ENCODE measurements at regions not wholly inside any gene's neighbourhood (a gene's known extent, or its start where the extent isn't known, plus 50 kb on each side); places are given as distances from the start of the nearest gene placed in this dataset.

DNA sequence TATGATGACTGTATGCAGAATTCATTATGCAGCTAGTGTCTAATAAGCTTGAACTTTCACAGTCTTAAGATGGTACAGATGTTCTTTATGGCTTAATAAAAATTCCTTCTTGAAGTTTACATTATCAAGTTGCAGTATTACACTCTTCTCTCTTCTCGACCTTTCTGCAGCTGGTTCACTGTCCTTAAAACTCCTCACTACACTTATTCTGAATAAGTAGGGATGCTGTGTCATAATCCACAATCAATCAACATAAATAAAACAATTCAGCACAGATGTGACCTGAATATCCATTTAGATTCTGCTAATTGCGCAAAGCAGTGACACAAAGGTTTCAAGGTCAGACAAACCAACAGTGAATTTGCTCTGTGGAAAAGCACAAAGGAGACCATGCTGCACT lies 356.8 kb downstream of the SUCLG1 start:
- H3K4me1 ChIP-seq, result no peaks in the 10 kb centered on the region
- no peak overlapping the region for H3K4me3 ChIP-seq
- intact Hi-C loops (cut with DNase I), result no loop called here
- no peaks in the 10 kb centered on the region for H3K27me3 ChIP-seq
- DNase-seq (no peak), ATAC-seq (no peak)
- TF ChIP-seq POLR2A (IDR thresholded peaks at IDR 0.05), result no peak
- TF ChIP-seq, protein P1, sequence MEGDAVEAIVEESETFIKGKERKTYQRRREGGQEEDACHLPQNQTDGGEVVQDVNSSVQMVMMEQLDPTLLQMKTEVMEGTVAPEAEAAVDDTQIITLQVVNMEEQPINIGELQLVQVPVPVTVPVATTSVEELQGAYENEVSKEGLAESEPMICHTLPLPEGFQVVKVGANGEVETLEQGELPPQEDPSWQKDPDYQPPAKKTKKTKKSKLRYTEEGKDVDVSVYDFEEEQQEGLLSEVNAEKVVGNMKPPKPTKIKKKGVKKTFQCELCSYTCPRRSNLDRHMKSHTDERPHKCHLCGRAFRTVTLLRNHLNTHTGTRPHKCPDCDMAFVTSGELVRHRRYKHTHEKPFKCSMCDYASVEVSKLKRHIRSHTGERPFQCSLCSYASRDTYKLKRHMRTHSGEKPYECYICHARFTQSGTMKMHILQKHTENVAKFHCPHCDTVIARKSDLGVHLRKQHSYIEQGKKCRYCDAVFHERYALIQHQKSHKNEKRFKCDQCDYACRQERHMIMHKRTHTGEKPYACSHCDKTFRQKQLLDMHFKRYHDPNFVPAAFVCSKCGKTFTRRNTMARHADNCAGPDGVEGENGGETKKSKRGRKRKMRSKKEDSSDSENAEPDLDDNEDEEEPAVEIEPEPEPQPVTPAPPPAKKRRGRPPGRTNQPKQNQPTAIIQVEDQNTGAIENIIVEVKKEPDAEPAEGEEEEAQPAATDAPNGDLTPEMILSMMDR (IDR thresholded peaks at IDR 0.05), result no peak
- peaks cover 0 to 7% (median 0%) of the 10 kb centered on the region in 3 donors for H3K9me3 ChIP-seq
- WGBS, 2 donors, result 50 to 63% methylated on average over 2 of the region's 2 CpGs
- no peak overlapping the region for H3K27ac ChIP-seq
- no peaks in the 10 kb centered on the region for H3K36me3 ChIP-seq (replicated peaks in 1 of 2; ENCODE audit: insufficient read depth in 1 of 2, low read depth in 2 of 2)

DNA sequence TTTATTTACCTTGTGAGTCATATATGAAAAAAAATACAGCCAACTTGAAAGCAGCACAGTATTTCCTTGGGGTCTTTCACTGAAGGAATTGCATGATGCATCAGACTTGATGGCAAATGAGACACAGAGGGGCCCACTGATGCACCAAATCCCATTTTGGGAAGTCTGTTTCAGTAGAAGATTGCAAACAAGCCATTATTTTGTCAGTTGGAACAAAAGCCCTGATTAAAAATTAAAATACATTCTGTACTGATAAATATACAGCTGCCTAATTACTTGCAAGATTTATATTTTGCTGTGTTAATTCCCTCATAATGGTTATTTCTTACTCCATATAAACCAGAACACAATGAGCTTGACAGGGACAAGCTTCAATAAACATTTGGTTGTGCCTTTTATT lies 370.4 kb downstream of the SUCLG1 start:
- H3K9me3 ChIP-seq, result no peaks in the 10 kb centered on the region
- TF ChIP-seq, protein P1 (IDR thresholded peaks at IDR 0.05), result no peak
- no peak for TF ChIP-seq POLR2A (IDR thresholded peaks at IDR 0.05)
- no peak overlapping the region for H3K27ac ChIP-seq
- H3K36me3 ChIP-seq (replicated peaks in 1 of 2; ENCODE audit: insufficient read depth in 1 of 2, low read depth in 2 of 2), result no peaks in the 10 kb centered on the region
- ATAC-seq, result no peak
- intact Hi-C loops (cut with DNase I), result no loop called here
- DNase-seq, result no peak
- H3K4me3 ChIP-seq, result no peak overlapping the region
- no peaks in the 10 kb centered on the region for H3K4me1 ChIP-seq
- no peaks in the 10 kb centered on the region for H3K27me3 ChIP-seq

DNA sequence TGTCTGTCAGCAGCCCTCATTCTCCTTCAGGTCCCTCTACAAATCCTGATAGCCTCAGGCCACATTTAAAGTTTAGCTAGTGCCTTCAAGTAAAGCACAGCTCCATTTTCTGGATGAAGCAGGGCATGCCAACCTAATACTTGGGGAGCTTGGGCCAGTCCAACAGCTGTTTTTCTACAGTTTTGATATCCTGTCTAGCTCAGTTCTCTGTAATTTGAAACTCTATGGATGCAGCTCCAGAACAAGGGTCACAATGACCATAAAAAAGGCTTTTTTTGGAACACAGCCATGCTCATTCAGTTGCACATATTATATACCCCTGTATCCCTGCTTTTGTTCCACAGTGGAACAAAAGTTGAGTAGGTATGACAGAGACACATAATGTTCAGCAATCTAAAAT lies 373.5 kb downstream of the SUCLG1 start:
- Histone ChIP-seq H3K9me3 (no peaks in the 10 kb centered on the region), H3K27ac (no peak overlapping the region), H3K27me3 (no peaks in the 10 kb centered on the region), H3K4me3 (no peak overlapping the region), H3K4me1 (no peaks in the 10 kb centered on the region), H3K36me3 (replicated peaks in 1 of 2; ENCODE audit: insufficient read depth in 1 of 2, low read depth in 2 of 2) (no peaks in the 10 kb centered on the region)
- TF ChIP-seq POLR2A (IDR thresholded peaks at IDR 0.05), result no peak
- TF ChIP-seq, protein P1 (IDR thresholded peaks at IDR 0.05), result no peak
- no peak for ATAC-seq
- DNase-seq, result no peak
- intact Hi-C loops (cut with DNase I), result no loop called here

DNA sequence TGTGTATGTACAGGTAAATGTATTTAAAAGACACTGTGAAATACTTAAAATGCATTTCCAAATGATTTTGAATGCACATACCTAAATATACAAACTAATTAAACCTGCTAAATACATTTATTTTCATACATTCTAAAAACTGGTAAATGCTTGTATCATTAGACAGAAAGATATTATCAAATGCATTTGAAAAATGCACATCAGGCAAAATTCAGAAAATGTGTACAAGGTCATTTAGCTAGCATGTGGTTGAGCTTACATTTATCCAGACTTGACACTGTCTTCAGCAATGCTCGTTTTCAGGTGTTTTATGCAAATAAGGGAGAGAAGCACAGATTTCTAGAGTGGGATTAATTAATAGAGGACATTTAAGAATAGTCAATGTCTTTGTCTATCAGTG lies 374.2 kb downstream of the SUCLG1 start:
- ATAC-seq, result no peak
- TF ChIP-seq POLR2A (IDR thresholded peaks at IDR 0.05), result no peak
- H3K4me1 ChIP-seq, result no peaks in the 10 kb centered on the region
- H3K4me3 ChIP-seq, result no peak overlapping the region
- H3K27ac ChIP-seq, result no peak overlapping the region
- intact Hi-C loops (cut with DNase I), result no loop called here
- DNase-seq, result no peak
- H3K36me3 ChIP-seq (replicated peaks in 1 of 2; ENCODE audit: insufficient read depth in 1 of 2, low read depth in 2 of 2), result no peaks in the 10 kb centered on the region
- no peaks in the 10 kb centered on the region for H3K9me3 ChIP-seq
- 15 to 17% methylated on average over 1 of the region's 1 CpG for WGBS, 2 donors
- H3K27me3 ChIP-seq, result no peaks in the 10 kb centered on the region

DNA sequence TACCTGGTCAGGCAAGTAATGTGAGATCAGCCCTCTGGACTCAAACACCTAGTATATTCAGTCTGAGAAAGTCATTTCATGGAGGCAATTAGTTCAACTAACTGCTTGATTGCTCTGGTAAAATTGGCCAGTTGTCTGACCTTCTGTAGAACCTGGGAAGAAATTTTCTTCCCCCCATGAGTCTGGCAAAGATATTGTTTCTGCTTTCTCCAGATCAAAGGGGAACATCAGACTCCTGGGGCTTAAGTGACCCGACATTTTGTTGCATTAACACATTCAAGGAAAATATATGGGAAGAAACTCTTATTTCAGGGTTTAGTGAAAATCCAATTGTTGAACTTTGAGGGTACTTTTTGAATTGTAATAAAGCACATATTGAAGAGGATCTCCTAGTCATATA lies 375.1 kb downstream of the SUCLG1 start:
- DNase-seq (no peak), ATAC-seq (no peak)
- no peaks in the 10 kb centered on the region for H3K36me3 ChIP-seq (replicated peaks in 1 of 2; ENCODE audit: insufficient read depth in 1 of 2, low read depth in 2 of 2)
- intact Hi-C loops (cut with DNase I), result no loop called here
- no peaks in the 10 kb centered on the region for H3K27me3 ChIP-seq
- no peaks in the 10 kb centered on the region for H3K4me1 ChIP-seq
- 50 to 73% methylated on average over 1 of the region's 1 CpG for whole genome bisulfite sequencing, 2 donors
- no peak overlapping the region for H3K4me3 ChIP-seq
- no peaks in the 10 kb centered on the region for H3K9me3 ChIP-seq
- TF ChIP-seq, protein P1 (IDR thresholded peaks at IDR 0.05), result no peak
- TF ChIP-seq POLR2A (IDR thresholded peaks at IDR 0.05), result no peak
- no peak overlapping the region for H3K27ac ChIP-seq

Measured in body of pancreas (tissue), 4 donors.